ENCODE measurements at regions not wholly inside any gene's neighbourhood (a gene's known extent, or its start where the extent isn't known, plus 50 kb on each side); places are given as distances from the start of the nearest gene placed in this dataset.

- H3K9me3 ChIP-seq (replicated peaks; ENCODE audit: low read length), result no peaks in the 10 kb centered on the region
- H3K27me3 ChIP-seq (ENCODE audit: control insufficient read depth, insufficient read depth, low read length), result peaks cover 3% of the 10 kb centered on the region
- peaks cover 9% of the 10 kb centered on the region for H3K4me1 ChIP-seq (ENCODE audit: control insufficient read depth, insufficient read depth, low read length)
- no peak overlapping the region for H3K9ac ChIP-seq (ENCODE audit: low read depth, low read length)
- no peak overlapping the region for H3K4me3 ChIP-seq (ENCODE audit: low read length)
- no peak overlapping the region for H3K4me2 ChIP-seq (ENCODE audit: low read length)
- H3K36me3 ChIP-seq (ENCODE audit: insufficient read depth, low read length), result no peaks in the 10 kb centered on the region
These were observed 440.0 kb downstream of the RFC3 start for GRCh38 chr13:34257966-34258365.

DNA sequence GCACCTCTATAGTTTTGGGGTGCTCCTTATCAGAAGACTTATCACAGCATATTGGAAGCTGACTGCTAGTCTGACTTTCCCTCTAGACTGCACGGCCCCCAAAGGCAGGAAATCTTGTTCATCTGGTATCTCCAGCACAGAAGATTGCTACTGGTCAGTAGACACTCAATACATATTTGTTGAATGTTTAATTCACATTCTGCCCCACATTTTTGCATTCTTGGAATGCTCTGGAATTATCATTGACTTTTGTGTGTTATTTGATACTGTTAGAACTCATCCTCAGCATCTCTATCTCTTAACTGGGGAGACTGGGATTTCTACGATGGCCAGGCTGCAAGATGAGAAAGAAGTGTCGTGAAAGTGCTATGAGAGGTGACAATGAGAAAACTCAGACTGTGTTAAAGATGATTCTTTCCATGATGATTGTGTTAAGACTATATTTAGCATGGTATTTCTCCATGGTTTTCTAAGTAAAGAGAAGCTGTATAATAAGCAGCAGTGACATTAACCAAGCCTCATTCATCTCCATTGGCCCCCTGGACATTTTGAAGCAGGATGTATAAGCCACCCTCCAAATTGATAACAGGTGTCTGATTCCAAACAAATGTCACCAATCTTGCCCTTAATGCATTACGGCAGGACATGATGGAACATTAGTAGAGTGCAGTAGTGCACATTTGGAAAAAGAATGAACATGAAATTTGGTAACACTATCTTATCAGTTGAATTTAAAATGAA lies 440.9 kb downstream of the RFC3 start:
- no peak overlapping the region for H3K4me3 ChIP-seq (ENCODE audit: low read length)
- H3K4me2 ChIP-seq (ENCODE audit: low read length), result peak overlapping the region; percentile 25
- H3K9me3 ChIP-seq (replicated peaks; ENCODE audit: low read length), result no peaks in the 10 kb centered on the region
- peaks cover 3% of the 10 kb centered on the region for H3K27me3 ChIP-seq (ENCODE audit: control insufficient read depth, insufficient read depth, low read length)
- H3K9ac ChIP-seq (ENCODE audit: low read depth, low read length), result no peak overlapping the region
- H3K4me1 ChIP-seq (ENCODE audit: control insufficient read depth, insufficient read depth, low read length), result peaks cover 9% of the 10 kb centered on the region
- no peaks in the 10 kb centered on the region for H3K36me3 ChIP-seq (ENCODE audit: insufficient read depth, low read length)

DNA sequence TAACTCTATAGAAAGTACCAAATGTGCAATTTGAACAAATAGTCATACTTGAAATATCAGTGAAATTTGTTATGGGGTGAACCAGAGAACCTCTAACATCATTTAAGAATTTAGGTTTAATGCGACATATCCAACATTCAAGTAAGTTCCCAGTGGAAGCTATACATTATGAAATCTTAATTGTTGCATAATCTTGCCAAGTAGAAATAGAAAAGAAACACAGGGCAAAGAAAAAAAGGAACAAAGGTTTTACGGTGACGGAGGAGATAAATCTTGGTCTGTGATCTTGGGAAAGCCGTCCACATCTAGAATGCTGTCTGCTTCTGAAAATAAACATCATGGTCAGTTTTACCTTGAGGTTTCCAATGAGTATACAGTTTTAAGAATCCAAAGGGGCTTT lies 445.7 kb downstream of the RFC3 start:
- no peaks in the 10 kb centered on the region for H3K27me3 ChIP-seq (ENCODE audit: control insufficient read depth, insufficient read depth, low read length)

GRCh38 chr13:34265046-34265679 lies 447.2 kb downstream of the RFC3 start:
- H3K9me3 ChIP-seq (replicated peaks; ENCODE audit: low read length), result no peaks in the 10 kb centered on the region
- H3K4me2 ChIP-seq (ENCODE audit: low read length), result no peak overlapping the region
- H3K27me3 ChIP-seq (ENCODE audit: control insufficient read depth, insufficient read depth, low read length), result no peaks in the 10 kb centered on the region
- no peak overlapping the region for H3K9ac ChIP-seq (ENCODE audit: low read depth, low read length)
- H3K4me1 ChIP-seq (ENCODE audit: control insufficient read depth, insufficient read depth, low read length), result peaks cover 8% of the 10 kb centered on the region
- no peaks in the 10 kb centered on the region for H3K36me3 ChIP-seq (ENCODE audit: insufficient read depth, low read length)
- no peak overlapping the region for H3K4me3 ChIP-seq (ENCODE audit: low read length)

More for the DNA sequence above, 445.7 kb downstream of the RFC3 start:
- Histone ChIP-seq H3K4me3 (ENCODE audit: low read length) (no peak overlapping the region), H3K4me1 (ENCODE audit: control insufficient read depth, insufficient read depth, low read length) (peaks cover 8% of the 10 kb centered on the region), H3K9ac (ENCODE audit: low read depth, low read length) (no peak overlapping the region), H3K36me3 (ENCODE audit: insufficient read depth, low read length) (no peaks in the 10 kb centered on the region), H3K4me2 (ENCODE audit: low read length) (no peak overlapping the region), H3K9me3 (replicated peaks; ENCODE audit: low read length) (no peaks in the 10 kb centered on the region)

GRCh38 chr13:34276764-34277163 lies 458.8 kb downstream of the RFC3 start:
- Histone ChIP-seq H3K9me3 (replicated peaks; ENCODE audit: low read length) (no peaks in the 10 kb centered on the region), H3K4me3 (ENCODE audit: low read length) (no peak overlapping the region), H3K9ac (ENCODE audit: low read depth, low read length) (no peak overlapping the region), H3K36me3 (ENCODE audit: insufficient read depth, low read length) (no peaks in the 10 kb centered on the region), H3K4me2 (ENCODE audit: low read length) (no peak overlapping the region), H3K4me1 (ENCODE audit: control insufficient read depth, insufficient read depth, low read length) (no peaks in the 10 kb centered on the region), H3K27me3 (ENCODE audit: control insufficient read depth, insufficient read depth, low read length) (no peaks in the 10 kb centered on the region)

DNA sequence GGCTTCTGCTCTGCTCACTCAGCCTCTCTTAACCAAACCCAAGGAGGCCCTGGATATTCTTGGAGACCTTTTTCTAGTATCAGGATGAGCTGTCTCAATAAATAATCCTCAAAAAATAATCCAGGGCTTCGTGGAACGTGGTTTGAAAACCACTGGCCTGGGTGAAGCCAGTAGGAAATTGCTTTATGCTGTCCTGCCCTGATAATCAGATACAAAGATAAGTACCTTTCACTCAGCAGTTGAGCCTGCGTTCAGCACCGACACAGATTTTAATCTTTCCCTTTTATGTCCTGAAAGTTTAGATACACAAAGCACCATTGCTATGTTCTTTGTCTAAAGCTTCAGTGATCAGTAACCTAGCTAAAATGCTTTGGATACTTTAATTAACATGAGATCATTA lies 460.0 kb downstream of the RFC3 start:
- no peak overlapping the region for H3K4me3 ChIP-seq (ENCODE audit: low read length)
- H3K27me3 ChIP-seq (ENCODE audit: control insufficient read depth, insufficient read depth, low read length), result no peaks in the 10 kb centered on the region
- H3K9ac ChIP-seq (ENCODE audit: low read depth, low read length), result no peak overlapping the region
- no peaks in the 10 kb centered on the region for H3K4me1 ChIP-seq (ENCODE audit: control insufficient read depth, insufficient read depth, low read length)
- H3K4me2 ChIP-seq (ENCODE audit: low read length), result no peak overlapping the region
- H3K9me3 ChIP-seq (replicated peaks; ENCODE audit: low read length), result no peaks in the 10 kb centered on the region
- H3K36me3 ChIP-seq (ENCODE audit: insufficient read depth, low read length), result no peaks in the 10 kb centered on the region

DNA sequence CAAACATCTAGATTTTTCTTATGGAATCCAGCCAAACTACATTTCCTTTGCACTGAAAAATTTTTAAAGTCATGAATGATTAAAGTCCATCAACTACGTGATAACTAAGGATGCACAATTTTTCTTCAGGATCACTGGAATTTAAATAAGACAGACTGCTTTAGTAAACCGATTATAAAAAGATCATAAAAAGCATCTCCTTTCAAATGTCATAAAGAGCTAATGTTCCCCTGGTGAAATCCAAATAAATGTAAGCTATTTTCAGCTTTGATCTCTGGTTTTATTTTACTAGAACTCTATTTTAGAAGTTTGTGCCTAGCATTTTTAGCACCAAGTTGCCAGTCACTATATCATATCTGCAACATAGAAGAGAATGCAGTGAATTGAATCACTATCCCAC lies 460.8 kb downstream of the RFC3 start:
- Histone ChIP-seq H3K4me1 (ENCODE audit: control insufficient read depth, insufficient read depth, low read length) (no peaks in the 10 kb centered on the region), H3K9ac (ENCODE audit: low read depth, low read length) (no peak overlapping the region), H3K27me3 (ENCODE audit: control insufficient read depth, insufficient read depth, low read length) (no peaks in the 10 kb centered on the region), H3K36me3 (ENCODE audit: insufficient read depth, low read length) (no peaks in the 10 kb centered on the region), H3K9me3 (replicated peaks; ENCODE audit: low read length) (no peaks in the 10 kb centered on the region), H3K4me2 (ENCODE audit: low read length) (no peak overlapping the region), H3K4me3 (ENCODE audit: low read length) (no peak overlapping the region)

GRCh38 chr13:34290661-34291060 lies 472.7 kb downstream of the RFC3 start:
- Histone ChIP-seq H3K4me2 (ENCODE audit: low read length) (no peak overlapping the region), H3K9me3 (replicated peaks; ENCODE audit: low read length) (no peaks in the 10 kb centered on the region)

DNA sequence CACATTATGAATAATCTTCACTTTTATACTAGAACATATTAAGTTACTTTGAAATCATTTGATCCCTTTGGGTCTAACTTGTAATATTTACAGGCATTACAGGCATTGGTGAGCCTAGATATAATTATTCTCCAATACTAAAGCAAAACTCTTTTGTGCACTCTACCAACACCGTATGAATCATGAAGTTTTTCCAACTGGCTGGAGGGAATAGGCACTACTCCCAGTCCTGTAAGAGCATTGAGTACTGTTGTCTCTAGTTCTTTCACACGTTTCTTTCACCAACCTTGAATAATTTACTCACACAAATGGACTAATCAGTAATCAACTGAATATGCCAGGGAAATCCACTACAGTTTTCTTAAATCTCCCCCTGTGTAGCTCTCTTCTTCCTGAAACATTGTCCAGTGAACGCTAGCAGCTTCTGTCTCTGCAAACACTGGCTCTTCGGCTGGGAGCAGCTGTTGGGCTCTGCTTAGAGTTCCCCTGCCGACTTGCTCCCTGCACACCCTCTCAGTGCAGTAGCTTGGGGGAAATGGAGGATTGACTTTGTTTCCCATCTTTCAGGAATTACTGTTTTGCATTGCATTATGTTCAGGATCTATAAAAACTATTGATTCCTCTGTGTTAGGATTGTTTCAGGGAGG lies 476.7 kb downstream of the RFC3 start:
- H3K4me3 ChIP-seq (ENCODE audit: low read length), result peak overlapping the region; percentile 5
- H3K4me1 ChIP-seq (ENCODE audit: control insufficient read depth, insufficient read depth, low read length), result no peaks in the 10 kb centered on the region
- no peaks in the 10 kb centered on the region for H3K9me3 ChIP-seq (replicated peaks; ENCODE audit: low read length)
- no peaks in the 10 kb centered on the region for H3K36me3 ChIP-seq (ENCODE audit: insufficient read depth, low read length)
- H3K4me2 ChIP-seq (ENCODE audit: low read length), result peak overlapping the region; percentile 46
- no peaks in the 10 kb centered on the region for H3K27me3 ChIP-seq (ENCODE audit: control insufficient read depth, insufficient read depth, low read length)
- H3K9ac ChIP-seq (ENCODE audit: low read depth, low read length), result no peak overlapping the region

More at GRCh38 chr13:34290661-34291060, 472.7 kb downstream of the RFC3 start:
- no peaks in the 10 kb centered on the region for H3K27me3 ChIP-seq (ENCODE audit: control insufficient read depth, insufficient read depth, low read length)
- H3K4me3 ChIP-seq (ENCODE audit: low read length), result no peak overlapping the region
- H3K36me3 ChIP-seq (ENCODE audit: insufficient read depth, low read length), result no peaks in the 10 kb centered on the region
- no peaks in the 10 kb centered on the region for H3K4me1 ChIP-seq (ENCODE audit: control insufficient read depth, insufficient read depth, low read length)
- H3K9ac ChIP-seq (ENCODE audit: low read depth, low read length), result no peak overlapping the region

DNA sequence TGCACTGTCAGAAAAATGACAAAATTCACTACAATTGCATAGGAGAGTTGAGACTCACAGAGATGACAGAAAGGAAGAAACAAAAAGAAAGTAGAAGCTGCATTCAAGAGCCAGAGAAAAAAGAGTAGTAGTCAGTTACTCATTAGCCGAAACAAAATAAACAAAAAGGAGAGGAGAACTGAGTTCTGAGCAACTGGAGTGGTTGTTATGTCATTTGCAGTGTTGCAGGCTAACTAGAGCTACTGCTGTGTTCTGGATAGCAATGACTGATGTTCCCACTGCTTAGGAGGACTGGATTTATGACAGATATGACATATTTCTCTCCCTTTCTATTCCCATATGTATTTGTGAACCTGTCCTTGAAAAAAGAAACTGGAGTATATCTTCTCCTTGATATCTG lies 482.6 kb downstream of the RFC3 start:
- Histone ChIP-seq H3K4me3 (ENCODE audit: low read length) (no peak overlapping the region), H3K36me3 (ENCODE audit: insufficient read depth, low read length) (no peaks in the 10 kb centered on the region), H3K4me2 (ENCODE audit: low read length) (peak overlapping the region; percentile 34), H3K4me1 (ENCODE audit: control insufficient read depth, insufficient read depth, low read length) (peaks cover 5% of the 10 kb centered on the region), H3K9me3 (replicated peaks; ENCODE audit: low read length) (no peaks in the 10 kb centered on the region), H3K27me3 (ENCODE audit: control insufficient read depth, insufficient read depth, low read length) (no peaks in the 10 kb centered on the region), H3K9ac (ENCODE audit: low read depth, low read length) (no peak overlapping the region)

DNA sequence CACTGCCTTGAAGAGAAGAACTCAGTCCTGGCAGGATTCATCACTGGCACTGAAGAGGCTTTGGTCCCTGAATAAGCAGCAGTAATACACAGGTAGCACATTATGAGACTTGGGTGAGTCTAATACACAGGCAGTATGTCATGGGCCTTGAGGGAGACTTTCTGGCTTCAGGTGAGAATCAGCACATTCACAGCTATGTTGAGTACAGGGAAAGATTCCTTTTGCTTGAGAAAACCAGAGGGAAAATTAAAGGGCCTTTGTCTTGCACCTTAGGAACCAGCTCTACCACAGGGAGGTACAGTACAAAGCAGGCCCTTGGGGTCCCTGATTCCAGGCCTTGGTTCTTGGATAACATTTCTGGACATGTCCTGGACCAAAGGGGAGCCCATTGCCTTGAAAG lies 484.6 kb downstream of the RFC3 start:
- Histone ChIP-seq H3K4me3 (ENCODE audit: low read length) (no peak overlapping the region), H3K9me3 (replicated peaks; ENCODE audit: low read length) (no peaks in the 10 kb centered on the region), H3K9ac (ENCODE audit: low read depth, low read length) (no peak overlapping the region), H3K4me1 (ENCODE audit: control insufficient read depth, insufficient read depth, low read length) (peaks cover 5% of the 10 kb centered on the region), H3K4me2 (ENCODE audit: low read length) (no peak overlapping the region), H3K27me3 (ENCODE audit: control insufficient read depth, insufficient read depth, low read length) (no peaks in the 10 kb centered on the region), H3K36me3 (ENCODE audit: insufficient read depth, low read length) (no peaks in the 10 kb centered on the region)

Data from skeletal muscle satellite cell (primary cell).